Mammary epithelial cell (primary cell): ENCODE measurements at regions not wholly inside any gene's neighbourhood (a gene's known extent, or its start where the extent isn't known, plus 50 kb on each side); places are given as distances from the start of the nearest gene placed in this dataset.

Experiments used
- CTCF ChIP-seq, 2 donors: IDR thresholded peaks in 1 of 2; conservative IDR thresholded peaks in 1 of 2; 2 replicates each; pipeline ENCODE4 v1.5.1; 2011 to 2012; ENCODE audit warnings: inconsistent platforms in 2 of 2, low read length in 2 of 2, mild to moderate bottlenecking in 2 of 2, control low read depth in 1 of 2, low read depth in 1 of 2; ENCODE audit not compliant: insufficient read depth in 1 of 2; ENCODE audit errors: extremely low read depth in 1 of 2
- EZH2 ChIP-seq: IDR thresholded peaks from 2 replicates; pipeline ENCODE4 v1.6.1; 2012; ENCODE audit warnings: low read length, inconsistent platforms, borderline replicate concordance

DNA sequence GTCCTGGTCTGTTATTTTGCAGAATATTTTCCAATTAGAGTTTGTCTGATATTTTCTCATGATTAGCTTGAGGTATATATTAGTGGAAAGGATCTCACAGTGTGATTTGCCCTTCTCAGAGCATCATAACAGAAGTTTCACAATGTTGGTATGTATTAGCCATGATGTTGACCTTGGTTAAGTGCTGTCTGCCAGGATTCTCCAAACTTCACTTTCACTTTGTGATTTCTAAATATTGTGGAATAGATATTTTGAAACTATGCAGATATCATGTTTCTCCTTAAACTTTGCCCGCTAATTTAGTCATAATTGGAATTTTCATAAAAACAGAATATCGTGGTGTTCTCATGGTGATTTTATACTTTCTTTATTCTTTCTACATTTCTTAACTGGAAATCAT lies 98.0 kb upstream of the DEPDC1 start:
- TF ChIP-seq CTCF (conservative IDR thresholded peaks at IDR 0.05 in 1 of 2, IDR thresholded peaks at IDR 0.05 in 1 of 2; ENCODE audit: extremely low read depth in 1 of 2, insufficient read depth in 1 of 2, low read depth in 1 of 2, low read length in 2 of 2): no peak
- TF ChIP-seq EZH2: no peak
